ENCODE measurements at regions not wholly inside any gene's neighbourhood (a gene's known extent, or its start where the extent isn't known, plus 50 kb on each side); places are given as distances from the start of the nearest gene placed in this dataset.

GRCh38 chr3:20916951-20917606 is 731.1 kb upstream of the SGO1 start:
- Mint-ChIP-seq H3K27ac (ENCODE audit: unreplicated experiment) (no peak overlapping the region), H3K36me3 (ENCODE audit: unreplicated experiment) (no peaks in the 10 kb centered on the region), H3K27me3 (ENCODE audit: unreplicated experiment) (no peaks in the 10 kb centered on the region), H3K4me3 (ENCODE audit: unreplicated experiment) (no peak overlapping the region), H3K4me1 (ENCODE audit: unreplicated experiment) (peaks cover 6% of the 10 kb centered on the region), H3K9me3 (ENCODE audit: unreplicated experiment) (peaks cover 23% of the 10 kb centered on the region)
- TF ChIP-seq CTCF (IDR thresholded peaks at IDR 0.05) = no peak
- DNase-seq (ENCODE audit: extremely low spot score, unreplicated experiment) = no peak

GRCh38 chr3:20914310-20914709 is 728.3 kb upstream of the SGO1 start:
- Mint-ChIP-seq H3K4me3 (ENCODE audit: unreplicated experiment) (no peak overlapping the region), H3K36me3 (ENCODE audit: unreplicated experiment) (no peaks in the 10 kb centered on the region), H3K27ac (ENCODE audit: unreplicated experiment) (no peak overlapping the region), H3K9me3 (ENCODE audit: unreplicated experiment) (peaks cover 13% of the 10 kb centered on the region), H3K27me3 (ENCODE audit: unreplicated experiment) (no peaks in the 10 kb centered on the region), H3K4me1 (ENCODE audit: unreplicated experiment) (peaks cover 6% of the 10 kb centered on the region)
- no peak for TF ChIP-seq CTCF (IDR thresholded peaks at IDR 0.05)
- no peak for DNase-seq (ENCODE audit: extremely low spot score, unreplicated experiment)

- Mint-ChIP-seq H3K9me3 (ENCODE audit: unreplicated experiment) (no peaks in the 10 kb centered on the region), H3K4me3 (ENCODE audit: unreplicated experiment) (no peak overlapping the region), H3K36me3 (ENCODE audit: unreplicated experiment) (no peaks in the 10 kb centered on the region), H3K4me1 (ENCODE audit: unreplicated experiment) (peaks cover 6% of the 10 kb centered on the region), H3K27ac (ENCODE audit: unreplicated experiment) (no peak overlapping the region), H3K27me3 (ENCODE audit: unreplicated experiment) (no peaks in the 10 kb centered on the region)
- TF ChIP-seq CTCF (IDR thresholded peaks at IDR 0.05) = no peak
- no peak for DNase-seq (ENCODE audit: extremely low spot score, unreplicated experiment)
Observed at GRCh38 chr3:20912406-20912805, 726.4 kb upstream of the SGO1 start.

GRCh38 chr3:20909511-20909910 is 723.5 kb upstream of the SGO1 start:
- Mint-ChIP-seq H3K27me3 (ENCODE audit: unreplicated experiment) (no peaks in the 10 kb centered on the region), H3K9me3 (ENCODE audit: unreplicated experiment) (no peaks in the 10 kb centered on the region), H3K4me3 (ENCODE audit: unreplicated experiment) (no peak overlapping the region), H3K27ac (ENCODE audit: unreplicated experiment) (no peak overlapping the region), H3K36me3 (ENCODE audit: unreplicated experiment) (no peaks in the 10 kb centered on the region), H3K4me1 (ENCODE audit: unreplicated experiment) (no peaks in the 10 kb centered on the region)
- TF ChIP-seq CTCF (IDR thresholded peaks at IDR 0.05) = no peak
- DNase-seq (ENCODE audit: extremely low spot score, unreplicated experiment) = no peak

- DNase-seq (ENCODE audit: extremely low spot score, unreplicated experiment) = no peak
- Mint-ChIP-seq H3K27me3 (ENCODE audit: unreplicated experiment) (no peaks in the 10 kb centered on the region), H3K9me3 (ENCODE audit: unreplicated experiment) (no peaks in the 10 kb centered on the region), H3K4me1 (ENCODE audit: unreplicated experiment) (no peaks in the 10 kb centered on the region), H3K4me3 (ENCODE audit: unreplicated experiment) (no peak overlapping the region), H3K27ac (ENCODE audit: unreplicated experiment) (no peak overlapping the region), H3K36me3 (ENCODE audit: unreplicated experiment) (no peaks in the 10 kb centered on the region)
- TF ChIP-seq CTCF (IDR thresholded peaks at IDR 0.05) = no peak
Observed at GRCh38 chr3:20905210-20905805, 719.3 kb upstream of the SGO1 start.

All from osteocyte (in vitro differentiated cells).